ENCODE measurements at regions not wholly inside any gene's neighbourhood (a gene's known extent, or its start where the extent isn't known, plus 50 kb on each side); places are given as distances from the start of the nearest gene placed in this dataset.
"Not testable (repeated sequence)": the region's sequence is repeated elsewhere in the genome, so short reads cannot be mapped to it uniquely, and the experiment has no call there.

DNA sequence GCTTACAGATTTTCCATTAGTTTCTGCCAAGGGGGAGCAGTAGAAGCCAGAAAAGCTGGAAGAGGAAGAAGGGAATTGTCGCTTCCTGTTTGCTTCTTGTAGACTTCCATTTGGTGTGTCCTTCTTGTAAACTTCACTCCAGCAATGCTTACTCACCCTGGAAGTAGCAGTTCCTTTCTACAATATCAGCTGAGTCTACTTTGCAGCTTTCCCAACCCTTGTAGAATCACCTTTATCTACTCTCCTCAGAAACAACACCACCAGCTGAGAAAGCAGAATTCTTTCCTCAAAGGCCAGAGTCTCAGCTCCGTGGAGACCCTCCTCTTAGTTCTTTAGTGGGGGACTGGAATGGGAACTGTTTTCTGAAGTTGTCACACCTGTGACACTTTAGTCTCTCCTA is 1136.7 kb upstream of the TMPRSS15 start:
- no peak overlapping the region for H3K27ac ChIP-seq
- TF ChIP-seq, protein P1, sequence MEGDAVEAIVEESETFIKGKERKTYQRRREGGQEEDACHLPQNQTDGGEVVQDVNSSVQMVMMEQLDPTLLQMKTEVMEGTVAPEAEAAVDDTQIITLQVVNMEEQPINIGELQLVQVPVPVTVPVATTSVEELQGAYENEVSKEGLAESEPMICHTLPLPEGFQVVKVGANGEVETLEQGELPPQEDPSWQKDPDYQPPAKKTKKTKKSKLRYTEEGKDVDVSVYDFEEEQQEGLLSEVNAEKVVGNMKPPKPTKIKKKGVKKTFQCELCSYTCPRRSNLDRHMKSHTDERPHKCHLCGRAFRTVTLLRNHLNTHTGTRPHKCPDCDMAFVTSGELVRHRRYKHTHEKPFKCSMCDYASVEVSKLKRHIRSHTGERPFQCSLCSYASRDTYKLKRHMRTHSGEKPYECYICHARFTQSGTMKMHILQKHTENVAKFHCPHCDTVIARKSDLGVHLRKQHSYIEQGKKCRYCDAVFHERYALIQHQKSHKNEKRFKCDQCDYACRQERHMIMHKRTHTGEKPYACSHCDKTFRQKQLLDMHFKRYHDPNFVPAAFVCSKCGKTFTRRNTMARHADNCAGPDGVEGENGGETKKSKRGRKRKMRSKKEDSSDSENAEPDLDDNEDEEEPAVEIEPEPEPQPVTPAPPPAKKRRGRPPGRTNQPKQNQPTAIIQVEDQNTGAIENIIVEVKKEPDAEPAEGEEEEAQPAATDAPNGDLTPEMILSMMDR (conservative IDR thresholded peaks at IDR 0.05), result no peak
- no peak for TF ChIP-seq ZFX (IDR thresholded peaks at IDR 0.05)

DNA sequence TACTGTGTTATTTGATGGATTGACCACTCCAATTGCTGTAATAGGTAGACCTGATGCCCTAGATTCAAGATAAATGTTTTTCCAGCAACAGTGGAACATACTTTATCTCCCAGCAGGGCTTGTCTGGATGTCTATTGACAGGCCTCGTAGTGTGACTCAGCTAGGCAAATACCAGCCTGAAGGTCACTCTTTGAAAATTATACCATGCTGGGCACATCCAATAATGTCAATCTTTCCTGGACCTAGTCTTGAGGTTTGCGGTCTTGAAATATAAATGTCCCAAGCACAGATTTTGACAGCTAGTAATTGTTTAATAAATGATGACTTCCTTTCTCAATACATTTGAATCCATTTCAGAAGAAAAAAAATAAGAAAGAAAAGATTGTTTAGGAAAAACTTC is 1138.0 kb upstream of the TMPRSS15 start:
- TF ChIP-seq, protein P1 (conservative IDR thresholded peaks at IDR 0.05), result no peak
- TF ChIP-seq ZFX (IDR thresholded peaks at IDR 0.05), result no peak
- no peak overlapping the region for H3K27ac ChIP-seq

DNA sequence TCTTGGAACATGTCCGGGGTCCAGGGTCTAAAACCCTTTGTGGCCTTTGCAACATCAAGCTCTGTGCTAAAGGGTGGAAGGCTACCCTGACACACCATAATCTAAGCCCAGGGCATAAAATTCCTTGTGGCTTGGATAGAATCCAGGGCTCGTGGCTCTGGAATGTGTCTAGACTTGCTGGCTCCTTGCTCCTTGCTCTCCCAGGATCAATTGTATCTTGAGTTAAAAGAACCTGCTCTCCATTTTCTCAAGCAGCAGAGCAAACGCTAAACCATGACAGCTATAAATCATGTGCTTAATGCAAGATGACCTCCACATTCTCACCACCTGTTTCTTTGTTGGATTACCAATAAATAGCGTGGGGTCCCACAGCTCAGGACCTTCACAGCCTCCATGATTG is 1140.9 kb upstream of the TMPRSS15 start:
- H3K27ac ChIP-seq, result not testable (repeated sequence)

DNA sequence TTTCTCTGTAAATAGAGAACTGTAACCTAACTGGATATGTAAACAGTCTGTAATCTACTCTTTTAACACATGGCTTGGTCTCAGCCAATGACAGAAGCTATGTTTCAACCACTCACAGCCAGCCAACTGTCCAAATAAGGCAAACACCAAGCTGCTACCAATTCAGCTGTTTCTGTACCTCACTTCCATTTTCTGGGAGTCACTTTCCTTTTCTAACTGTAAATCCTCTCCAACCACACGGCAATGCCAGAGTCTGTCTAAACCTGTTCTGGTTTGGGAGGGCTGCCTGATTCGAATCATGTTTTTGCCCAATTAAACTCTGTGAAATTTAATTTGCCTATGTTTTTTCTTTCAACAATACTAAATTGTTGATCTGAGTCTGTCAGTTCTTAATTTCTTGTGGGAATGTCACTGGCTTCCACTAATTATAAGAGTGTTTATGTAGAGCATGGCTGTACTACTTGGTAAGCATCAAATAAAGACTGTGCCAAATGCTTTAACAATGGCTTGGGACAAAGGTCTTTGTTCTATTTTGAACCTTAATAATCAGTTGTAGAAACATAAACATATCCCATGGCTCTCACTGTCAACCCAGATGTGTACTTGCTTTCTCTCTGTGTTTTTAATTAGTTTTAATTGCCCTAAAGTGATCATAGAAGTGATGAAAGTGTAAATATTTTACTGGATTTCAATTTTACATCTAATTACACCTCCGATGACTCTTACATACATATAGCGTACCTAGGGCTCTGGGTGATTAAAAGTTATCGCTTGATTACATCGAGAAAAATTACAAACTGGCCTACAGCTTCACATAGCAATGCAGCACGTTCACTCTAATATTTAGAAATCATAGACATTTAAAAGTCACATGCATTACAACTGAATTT is 1144.6 kb upstream of the TMPRSS15 start:
- H3K27ac ChIP-seq, result no peak overlapping the region
- TF ChIP-seq ZFX (IDR thresholded peaks at IDR 0.05), result no peak
- TF ChIP-seq, protein P1 (conservative IDR thresholded peaks at IDR 0.05), result no peak

DNA sequence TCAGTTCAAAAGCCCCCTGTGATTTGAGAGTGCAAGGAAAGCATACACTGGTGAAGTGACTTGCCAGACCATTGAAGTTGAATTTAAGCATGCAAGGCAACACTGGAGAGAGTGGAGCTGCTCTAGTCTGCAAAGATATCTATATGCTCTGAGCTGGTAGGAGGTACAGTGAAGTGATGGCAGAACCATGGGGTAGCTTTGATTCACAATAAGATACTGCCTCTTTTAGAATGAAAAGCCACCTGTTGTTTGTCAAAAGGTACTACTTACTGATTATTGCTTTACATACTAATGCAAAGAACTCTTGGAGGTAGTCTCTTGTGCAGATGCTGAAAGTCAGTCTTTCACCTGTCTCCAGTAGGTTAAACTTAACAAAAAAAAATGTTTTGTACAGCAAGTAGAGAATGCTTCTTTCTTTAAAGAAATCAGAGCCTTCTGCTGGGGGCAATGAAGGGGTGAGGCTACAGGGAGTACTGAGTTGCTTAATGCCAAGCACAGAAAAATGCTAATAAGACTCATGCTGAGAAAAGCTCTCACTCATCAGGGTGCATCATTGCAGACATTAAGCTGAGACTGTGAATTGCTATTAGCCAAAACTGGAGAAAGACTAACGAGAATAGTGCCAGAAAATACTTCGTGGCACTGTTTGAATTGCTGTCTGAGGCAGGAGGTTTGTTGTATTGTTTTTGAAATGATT is 1150.5 kb upstream of the TMPRSS15 start:
- TF ChIP-seq, protein P1 (conservative IDR thresholded peaks at IDR 0.05), result no peak
- no peak for TF ChIP-seq ZFX (IDR thresholded peaks at IDR 0.05)
- no peak overlapping the region for H3K27ac ChIP-seq

DNA sequence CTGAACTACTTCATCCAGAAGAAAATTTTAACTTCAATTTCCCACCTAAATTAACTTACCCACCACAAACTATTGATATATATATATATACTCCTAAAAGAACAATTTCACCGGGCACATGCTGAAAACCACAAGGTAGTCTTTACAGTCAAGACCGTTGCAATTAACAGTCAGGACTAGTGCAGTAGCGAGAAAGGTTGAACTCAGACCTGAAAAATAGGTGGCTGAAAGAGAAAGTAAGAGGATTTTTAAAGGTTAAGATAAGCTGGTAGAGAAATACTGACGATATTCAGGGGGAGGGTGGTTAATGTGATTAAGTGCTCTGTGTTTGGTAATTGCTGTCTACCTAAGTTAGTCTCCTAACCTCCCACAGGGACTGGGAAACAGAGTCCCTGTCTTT is 1153.5 kb upstream of the TMPRSS15 start:
- no peak overlapping the region for H3K27ac ChIP-seq
- TF ChIP-seq, protein P1 (conservative IDR thresholded peaks at IDR 0.05), result no peak
- TF ChIP-seq ZFX (IDR thresholded peaks at IDR 0.05), result no peak

DNA sequence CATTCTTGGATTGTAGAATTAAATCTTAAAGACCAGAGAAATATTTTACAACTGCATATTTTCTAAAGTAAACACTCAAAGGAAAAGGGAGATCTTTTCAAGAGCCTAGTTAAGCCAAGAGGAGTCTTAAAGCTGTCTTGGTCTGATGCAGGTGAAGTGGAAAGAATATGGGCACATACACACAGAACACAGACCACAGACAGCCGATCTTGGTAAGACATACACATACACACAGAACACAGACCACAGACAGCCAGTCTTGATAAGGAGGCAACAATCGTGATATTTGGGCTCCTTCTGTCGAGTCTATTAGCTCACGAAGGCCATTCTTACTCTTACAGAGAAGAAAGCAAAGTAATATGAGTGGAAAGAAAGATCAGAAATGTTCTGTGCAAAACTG is 1153.9 kb upstream of the TMPRSS15 start:
- TF ChIP-seq, protein P1 (conservative IDR thresholded peaks at IDR 0.05), result no peak
- TF ChIP-seq ZFX (IDR thresholded peaks at IDR 0.05), result no peak
- no peak overlapping the region for H3K27ac ChIP-seq
